GM12878 (cell line): ENCODE measurements at regions not wholly inside any gene's neighbourhood (a gene's known extent, or its start where the extent isn't known, plus 50 kb on each side); places are given as distances from the start of the nearest gene placed in this dataset.

Source experiments
- ATAC-seq: fragments of 200-7000 bp; cut with Tn5 transposase; 3 replicates; pipeline ENCODE4 v1.9.1; 2020; ENCODE audit warnings: mild to moderate bottlenecking, moderate library complexity
- BruUV-seq: library from RNA; stranded (reverse); fragments of 400-500 nt; replicated peaks from 2 replicates; lab custom pipeline; 2021; lab: Mats Ljungman, UMichigan
- CTCF ChIA-PET: fragments of 300-600 bp; sonication (Branson Sonifier 250); formaldehyde crosslinking; extraction: SDS; loops from one replicate; lab custom pipeline; 2021; ENCODE audit warnings: inconsistent platforms; lab: Yijun Ruan, JAX
- POLR2A ChIA-PET: fragments of 350-600 bp; formaldehyde crosslinking; extraction: SDS; loops from one replicate; lab custom pipeline; 2021; ENCODE audit warnings: inconsistent platforms; lab: Charles Lee
- RAD21 ChIA-PET: fragments of 300-600 bp; sonication (Branson Sonifier 250); formaldehyde crosslinking; loops from one replicate; lab custom pipeline; 2023; ENCODE audit warnings: antibody characterized with exemption; ENCODE audit not compliant: unreplicated experiment; lab: Charles Lee
- SMC1A ChIA-PET: fragments of 300-600 bp; sonication (Branson Sonifier 250); formaldehyde crosslinking; loops from one replicate; lab custom pipeline; 2023; ENCODE audit not compliant: unreplicated experiment, uncharacterized antibody; lab: Charles Lee
- DNase-seq: peaks from one replicate; pipeline ENCODE4 v3.0.0-alpha.2; 2011; ENCODE audit warnings: low read depth, low spot score
- FAIRE-seq: peaks from 3 replicates; lab custom pipeline; 2011; peaks lifted over from hg19 to GRCh38; lab: Jason Lieb, UNC
- H2AFZ ChIP-seq: 2 replicates; pipeline ENCODE4 v1.6.0; 2011; ENCODE audit warnings: low read depth, low read length, control low read depth; ENCODE audit not compliant: control insufficient read depth
- H3K27ac ChIP-seq: 2 replicates; pipeline ENCODE4 v1.5.1; 2011; ENCODE audit warnings: control low read depth; ENCODE audit not compliant: control insufficient read depth, insufficient read depth
- H3K27me3 ChIP-seq, 2 experiments: replicated peaks in 1 of 2; 2 replicates each; pipeline versions ENCODE4 v1.6.0 to v1.6.1; 2011; ENCODE audit warnings: low read length in 1 of 2; ENCODE audit not compliant: control insufficient read depth in 2 of 2, insufficient read depth in 2 of 2
- H3K36me3 ChIP-seq, 2 experiments: 2 replicates each; pipeline ENCODE4 v1.5.1; 2011; ENCODE audit warnings: low read length in 1 of 2; ENCODE audit not compliant: control insufficient read depth in 2 of 2, insufficient read depth in 2 of 2
- H3K4me1 ChIP-seq: 2 replicates; pipeline ENCODE4 v1.6.1; 2011; ENCODE audit warnings: mild to moderate bottlenecking, low read length, moderate library complexity, mixed read lengths; ENCODE audit not compliant: control insufficient read depth, insufficient read depth
- H3K4me2 ChIP-seq: 2 replicates; pipeline ENCODE4 v1.6.0; 2011; ENCODE audit warnings: control low read depth; ENCODE audit not compliant: control insufficient read depth, insufficient read depth
- H3K4me3 ChIP-seq: fragments of 200-600 bp; sonication (generic); 2 replicates; pipeline ENCODE4 v1.5.1; 2016
- H3K79me2 ChIP-seq: 2 replicates; pipeline ENCODE4 v1.6.0; 2011; ENCODE audit warnings: low read length; ENCODE audit not compliant: control insufficient read depth, insufficient read depth
- H3K9ac ChIP-seq: 2 replicates; pipeline ENCODE4 v1.8.0; 2011; ENCODE audit warnings: low read length, control low read depth, mixed read lengths; ENCODE audit not compliant: control insufficient read depth, insufficient read depth
- H3K9me3 ChIP-seq: replicated peaks from 3 replicates; pipeline ENCODE4 v1.5.1; 2011; ENCODE audit warnings: mild to moderate bottlenecking, low read length; ENCODE audit not compliant: control insufficient read depth, insufficient read depth
- H4K20me1 ChIP-seq: 2 replicates; pipeline ENCODE4 v1.6.0; 2011; ENCODE audit not compliant: control insufficient read depth, insufficient read depth
- ATF7 ChIP-seq: fragments of 450-650 bp; IDR thresholded peaks from 2 replicates; pipeline ENCODE4 v1.6.1; 2016; ENCODE audit warnings: low read depth, mild to moderate bottlenecking
- BACH1 ChIP-seq: fragments of 450-650 bp; IDR thresholded peaks from 2 replicates; pipeline ENCODE4 v1.6.1; 2017; ENCODE audit warnings: mild to moderate bottlenecking, borderline replicate concordance
- BRCA1 ChIP-seq: IDR thresholded peaks from 2 replicates; pipeline ENCODE4 v1.6.1; 2011; ENCODE audit warnings: low read depth, low read length, improper control_type of control experiment
- CBFB ChIP-seq: IDR thresholded peaks from 2 replicates; pipeline ENCODE4 v1.6.1; 2016; ENCODE audit warnings: antibody characterized with exemption, low read depth
- EGR1 ChIP-seq, 2 experiments: IDR thresholded peaks; 1 replicate in 1 of 2; 2 replicates in 1 of 2; pipeline ENCODE4 v1.6.1; 2011 to 2012; ENCODE audit warnings: low read depth in 2 of 2, low read length in 2 of 2, borderline replicate concordance in 1 of 2, mild to moderate bottlenecking in 1 of 2, moderate library complexity in 1 of 2
- EP300 ChIP-seq, 2 experiments: fragments of 150-350 bp in 1 of 2; IDR thresholded peaks; 2 replicates each; pipeline ENCODE4 v1.6.1; 2011 to 2012; ENCODE audit warnings: low read depth in 2 of 2, low read length in 2 of 2, borderline replicate concordance in 1 of 2, improper control_type of control experiment in 1 of 2, inconsistent platforms in 1 of 2; ENCODE audit not compliant: control insufficient read depth in 1 of 2
- ESRRA ChIP-seq: IDR thresholded peaks from 2 replicates; pipeline ENCODE4 v1.6.1; 2012; ENCODE audit warnings: mild to moderate bottlenecking, low read length, improper control_type of control experiment
- HDAC6 ChIP-seq: fragments of 200-600 bp; sonication (generic); IDR thresholded peaks from one replicate; pipeline ENCODE4 v1.8.0; 2017; ENCODE audit warnings: antibody characterized with exemption; ENCODE audit not compliant: unreplicated experiment
- IKZF2 ChIP-seq, 2 experiments: fragments of 450-650 bp; IDR thresholded peaks; 2 replicates each; pipeline ENCODE4 v1.6.1; 2017; ENCODE audit warnings: mild to moderate bottlenecking in 2 of 2, moderate library complexity in 2 of 2
- NBN ChIP-seq: fragments of 450-650 bp; IDR thresholded peaks from 2 replicates; pipeline ENCODE4 v1.6.1; 2016
- PAX5 ChIP-seq: IDR thresholded peaks from 2 replicates; pipeline ENCODE4 v1.6.1; 2011; ENCODE audit warnings: low read depth, low read length, borderline replicate concordance
- POLR2AphosphoS5 ChIP-seq: IDR thresholded peaks from 2 replicates; pipeline ENCODE4 v1.6.1; 2011; ENCODE audit warnings: mild to moderate bottlenecking, low read length, inconsistent platforms
- SMC3 ChIP-seq: IDR thresholded peaks from 2 replicates; pipeline ENCODE4 v1.6.1; 2011; ENCODE audit warnings: low read length, improper control_type of control experiment, borderline replicate concordance
- TCF7 ChIP-seq: IDR thresholded peaks from 2 replicates; pipeline ENCODE4 v1.6.1; 2014; ENCODE audit warnings: antibody characterized with exemption, borderline replicate concordance
- ZNF217 ChIP-seq: fragments of 450-650 bp; IDR thresholded peaks from 2 replicates; pipeline ENCODE4 v1.6.1; 2017; ENCODE audit warnings: antibody characterized with exemption, mild to moderate bottlenecking
- WGBS: methylation state at CpG from one replicate; pipeline ENCODE4 v1.1.6; 2016; ENCODE audit warnings: low lambda C conversion rate; ENCODE audit not compliant: insufficient replicate concordance, insufficient coverage; ENCODE audit errors: missing lambda C conversion rate; 5-methylcytosine and 5-hydroxymethylcytosine counted together
- in situ Hi-C: fragments of 300-500 bp; cut with MboI; formaldehyde crosslinking; loops from 9 replicates; pipeline ENCODE4 v1.14.3; 2018; ENCODE audit warnings: mixed read lengths
- intact Hi-C: fragments of 100-400 bp; cut with micrococcal nuclease; formaldehyde crosslinking; loops from one replicate; pipeline ENCODE4 v1.14.2; 2022; ENCODE audit not compliant: unreplicated experiment
- TF ChIP-seq, protein P1 (sequence below): fragments of 450-650 bp; formaldehyde crosslinking; IDR thresholded peaks from 2 replicates; pipeline ENCODE4 v1.5.0; 2022; ENCODE audit warnings: mild to moderate bottlenecking, missing genetic modification characterization

DNA sequence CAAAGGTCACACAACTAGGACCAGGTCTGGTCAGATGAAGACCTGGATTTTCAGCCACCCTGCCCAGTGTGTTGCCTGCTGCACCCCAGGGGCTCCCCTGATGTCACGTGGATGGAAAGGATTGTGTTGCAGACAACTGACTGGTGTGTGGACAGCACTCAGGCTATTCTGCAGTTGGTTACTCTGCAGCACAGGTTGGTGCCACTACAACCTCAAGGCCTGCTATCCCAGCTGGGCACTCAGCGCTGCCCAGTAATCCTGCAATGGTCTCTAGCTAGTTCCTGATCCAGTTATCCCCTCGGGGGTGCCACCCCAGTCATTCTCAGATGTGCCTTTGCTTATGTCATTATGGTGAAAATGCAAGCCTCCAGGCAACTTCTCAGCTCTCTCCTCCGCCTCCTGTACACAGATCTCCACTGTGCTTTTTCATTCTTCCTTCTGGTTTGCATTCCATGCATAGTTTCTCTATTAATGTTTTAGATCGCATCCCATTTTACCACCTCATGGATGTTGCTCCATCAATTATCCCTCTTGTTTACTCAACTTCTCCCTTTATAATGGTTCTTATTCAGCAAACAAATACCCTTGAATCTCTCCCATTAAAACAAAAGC is 503.2 kb upstream of the CAMK1G start:
- RAD21 ChIA-PET: interaction anchor here (1.6 kb wide), 1 partner anchor 12 kb away, joined by 4 read pairs; no protein-coding TSS in a partner anchor
- Histone ChIP-seq H2AFZ (no peak overlapping the region), H3K27me3 (no peaks in the 10 kb centered on the region), H4K20me1 (no peaks in the 10 kb centered on the region), H3K27ac (no peak overlapping the region), H3K4me3 (no peak overlapping the region), H3K4me1 (peaks cover 5% of the 10 kb centered on the region), H3K79me2 (no peaks in the 10 kb centered on the region), H3K9ac (no peak overlapping the region), H3K4me2 (no peak overlapping the region), H3K36me3 (no peaks in the 10 kb centered on the region), H3K9me3 (no peaks in the 10 kb centered on the region)
- FAIRE-seq (no peak), ATAC-seq (no peak), DNase-seq (no peak)
- no TSS peak for BruUV-seq
- CTCF ChIA-PET: no interaction called here
- WGBS: 43% methylated on average over 5 of the region's 5 CpGs
- in situ Hi-C loops: no loop called here
- intact Hi-C loops: no loop called here
- POLR2A ChIA-PET: no interaction called here
- TF ChIP-seq, protein P1, sequence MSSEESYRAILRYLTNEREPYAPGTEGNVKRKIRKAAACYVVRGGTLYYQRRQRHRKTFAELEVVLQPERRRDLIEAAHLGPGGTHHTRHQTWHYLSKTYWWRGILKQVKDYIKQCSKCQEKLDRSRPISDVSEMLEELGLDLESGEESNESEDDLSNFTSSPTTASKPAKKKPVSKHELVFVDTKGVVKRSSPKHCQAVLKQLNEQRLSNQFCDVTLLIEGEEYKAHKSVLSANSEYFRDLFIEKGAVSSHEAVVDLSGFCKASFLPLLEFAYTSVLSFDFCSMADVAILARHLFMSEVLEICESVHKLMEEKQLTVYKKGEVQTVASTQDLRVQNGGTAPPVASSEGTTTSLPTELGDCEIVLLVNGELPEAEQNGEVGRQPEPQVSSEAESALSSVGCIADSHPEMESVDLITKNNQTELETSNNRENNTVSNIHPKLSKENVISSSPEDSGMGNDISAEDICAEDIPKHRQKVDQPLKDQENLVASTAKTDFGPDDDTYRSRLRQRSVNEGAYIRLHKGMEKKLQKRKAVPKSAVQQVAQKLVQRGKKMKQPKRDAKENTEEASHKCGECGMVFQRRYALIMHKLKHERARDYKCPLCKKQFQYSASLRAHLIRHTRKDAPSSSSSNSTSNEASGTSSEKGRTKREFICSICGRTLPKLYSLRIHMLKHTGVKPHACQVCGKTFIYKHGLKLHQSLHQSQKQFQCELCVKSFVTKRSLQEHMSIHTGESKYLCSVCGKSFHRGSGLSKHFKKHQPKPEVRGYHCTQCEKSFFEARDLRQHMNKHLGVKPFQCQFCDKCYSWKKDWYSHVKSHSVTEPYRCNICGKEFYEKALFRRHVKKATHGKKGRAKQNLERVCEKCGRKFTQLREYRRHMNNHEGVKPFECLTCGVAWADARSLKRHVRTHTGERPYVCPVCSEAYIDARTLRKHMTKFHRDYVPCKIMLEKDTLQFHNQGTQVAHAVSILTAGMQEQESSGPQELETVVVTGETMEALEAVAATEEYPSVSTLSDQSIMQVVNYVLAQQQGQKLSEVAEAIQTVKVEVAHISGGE (CRISPR knock-in tag): no peak
- no peak for TF ChIP-seq PAX5
- no peak for TF ChIP-seq SMC3
- TF ChIP-seq HDAC6: no peak
- no peak for TF ChIP-seq NBN
- no peak for TF ChIP-seq ATF7
- no peak for TF ChIP-seq CBFB
- no peak for TF ChIP-seq EGR1 (IDR thresholded peaks at IDR 0.05; ENCODE audit: borderline replicate concordance in 1 of 2, low read depth in 2 of 2, low read length in 2 of 2)
- TF ChIP-seq TCF7: no peak
- TF ChIP-seq BACH1: no peak
- TF ChIP-seq IKZF2 (IDR thresholded peaks at IDR 0.05): no peak
- no peak for TF ChIP-seq EP300 (IDR thresholded peaks at IDR 0.05; ENCODE audit: borderline replicate concordance in 1 of 2, control insufficient read depth in 1 of 2, low read depth in 2 of 2, low read length in 2 of 2)
- no peak for TF ChIP-seq BRCA1
- TF ChIP-seq ESRRA: no peak
- TF ChIP-seq ZNF217: no peak
- TF ChIP-seq POLR2AphosphoS5: no peak
- SMC1A ChIA-PET: no interaction called here
